Hepatic stellate cell (primary cell): ENCODE measurements at regions not wholly inside any gene's neighbourhood (a gene's known extent, or its start where the extent isn't known, plus 50 kb on each side); places are given as distances from the start of the nearest gene placed in this dataset.

Experiments
- DNase-seq: peaks from one replicate; pipeline ENCODE4 v3.0.0; 2011; ENCODE audit warnings: low spot score

- no peak for DNase-seq
Observed at GRCh38 chr2:185891403-185891802, 152.8 kb downstream of the FSIP2 start.

- DNase-seq: no peak
Observed at GRCh38 chr2:185891804-185892411, 153.3 kb downstream of the FSIP2 start.

GRCh38 chr2:185892484-185892883 lies 153.9 kb downstream of the FSIP2 start:
- DNase-seq: no peak

GRCh38 chr2:185894223-185894622 lies 155.6 kb downstream of the FSIP2 start:
- no peak for DNase-seq

- DNase-seq: no peak
Observed at GRCh38 chr2:185895828-185896693, 157.5 kb downstream of the FSIP2 start.

- no peak for DNase-seq
Observed at GRCh38 chr2:185899366-185899765, 160.8 kb downstream of the FSIP2 start.

- DNase-seq: no peak
Observed at GRCh38 chr2:185919155-185919554, 180.6 kb downstream of the FSIP2 start.

GRCh38 chr2:185921048-185921756 lies 182.6 kb downstream of the FSIP2 start:
- no peak for DNase-seq

- no peak for DNase-seq
Observed at GRCh38 chr2:185934232-185934631, 195.6 kb downstream of the FSIP2 start.

GRCh38 chr2:185939858-185940257 lies 201.3 kb downstream of the FSIP2 start:
- DNase-seq: no peak

GRCh38 chr2:185942855-185943254 lies 204.3 kb downstream of the FSIP2 start:
- no peak for DNase-seq

GRCh38 chr2:185947722-185948121 lies 209.1 kb downstream of the FSIP2 start:
- DNase-seq: no peak

- DNase-seq: no peak
Observed at GRCh38 chr2:185952100-185952499, 213.5 kb downstream of the FSIP2 start.

- DNase-seq: no peak
Observed at GRCh38 chr2:185954389-185954788, 215.8 kb downstream of the FSIP2 start.

- no peak for DNase-seq
Observed at GRCh38 chr2:185955050-185955449, 216.4 kb downstream of the FSIP2 start.

- DNase-seq: no peak
Observed at GRCh38 chr2:185967335-185967734, 228.7 kb downstream of the FSIP2 start.

- DNase-seq: no peak
Observed at GRCh38 chr2:185970148-185970852, 231.7 kb downstream of the FSIP2 start.

GRCh38 chr2:185978634-185979407 lies 240.2 kb downstream of the FSIP2 start:
- DNase-seq: no peak

- no peak for DNase-seq
Observed at GRCh38 chr2:185979546-185980071, 241.0 kb downstream of the FSIP2 start.

GRCh38 chr2:185980944-185981343 lies 242.3 kb downstream of the FSIP2 start:
- no peak for DNase-seq

GRCh38 chr2:185984670-185985069 lies 246.1 kb downstream of the FSIP2 start:
- no peak for DNase-seq
